NB4 (cell line): ENCODE measurements at regions not wholly inside any gene's neighbourhood (a gene's known extent, or its start where the extent isn't known, plus 50 kb on each side); places are given as distances from the start of the nearest gene placed in this dataset.

Experiments used
- MYC ChIP-seq: IDR thresholded peaks from 2 replicates; pipeline ENCODE4 v1.6.1; 2011; ENCODE audit warnings: low read depth, low read length
- TF ChIP-seq, protein P1 (sequence below): IDR thresholded peaks from one replicate; pipeline ENCODE4 v1.5.1; 2012; ENCODE audit warnings: low read depth, low read length

DNA sequence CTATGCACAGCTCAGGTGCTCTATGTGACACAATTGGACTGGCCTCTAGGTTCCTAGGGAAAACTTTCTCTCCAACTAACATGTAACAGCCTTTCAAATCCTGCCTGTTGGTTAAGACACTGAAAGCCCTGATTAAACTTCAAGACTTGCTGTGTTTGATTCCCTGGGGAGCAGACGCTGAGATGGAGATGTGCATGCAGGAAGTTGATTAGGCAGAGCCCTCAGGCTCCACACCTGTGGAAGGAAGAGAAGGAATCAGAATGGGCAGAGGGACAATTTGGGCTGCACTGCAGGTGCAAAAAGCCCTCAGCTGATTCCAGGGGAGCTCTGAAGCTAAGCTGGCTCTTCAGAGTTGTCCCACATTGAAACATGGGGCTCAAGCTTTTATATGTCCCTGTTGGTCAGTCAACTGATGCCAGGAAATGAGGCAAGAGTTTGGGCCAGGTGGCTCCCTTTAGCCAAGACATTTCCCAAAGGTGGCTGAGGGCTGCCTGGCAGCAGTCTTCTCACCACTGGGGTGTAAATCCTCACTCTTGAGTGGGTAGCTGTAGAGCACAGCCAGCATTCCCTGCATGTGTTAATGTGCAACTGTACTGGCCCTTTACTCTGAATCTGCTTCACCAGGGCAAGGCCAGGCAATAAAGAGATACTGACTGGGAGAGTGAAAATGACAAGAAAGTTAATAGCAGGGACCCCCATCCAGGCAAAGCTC lies 199.5 kb upstream of the DDX18 start:
- TF ChIP-seq, protein P1, sequence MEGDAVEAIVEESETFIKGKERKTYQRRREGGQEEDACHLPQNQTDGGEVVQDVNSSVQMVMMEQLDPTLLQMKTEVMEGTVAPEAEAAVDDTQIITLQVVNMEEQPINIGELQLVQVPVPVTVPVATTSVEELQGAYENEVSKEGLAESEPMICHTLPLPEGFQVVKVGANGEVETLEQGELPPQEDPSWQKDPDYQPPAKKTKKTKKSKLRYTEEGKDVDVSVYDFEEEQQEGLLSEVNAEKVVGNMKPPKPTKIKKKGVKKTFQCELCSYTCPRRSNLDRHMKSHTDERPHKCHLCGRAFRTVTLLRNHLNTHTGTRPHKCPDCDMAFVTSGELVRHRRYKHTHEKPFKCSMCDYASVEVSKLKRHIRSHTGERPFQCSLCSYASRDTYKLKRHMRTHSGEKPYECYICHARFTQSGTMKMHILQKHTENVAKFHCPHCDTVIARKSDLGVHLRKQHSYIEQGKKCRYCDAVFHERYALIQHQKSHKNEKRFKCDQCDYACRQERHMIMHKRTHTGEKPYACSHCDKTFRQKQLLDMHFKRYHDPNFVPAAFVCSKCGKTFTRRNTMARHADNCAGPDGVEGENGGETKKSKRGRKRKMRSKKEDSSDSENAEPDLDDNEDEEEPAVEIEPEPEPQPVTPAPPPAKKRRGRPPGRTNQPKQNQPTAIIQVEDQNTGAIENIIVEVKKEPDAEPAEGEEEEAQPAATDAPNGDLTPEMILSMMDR, result no peak
- TF ChIP-seq MYC, result no peak
